GM12865 (cell line): ENCODE measurements at regions not wholly inside any gene's neighbourhood (a gene's known extent, or its start where the extent isn't known, plus 50 kb on each side); places are given as distances from the start of the nearest gene placed in this dataset.

Source experiments
- DNase-seq: peaks from one replicate; pipeline ENCODE4 v3.0.0; 2010; ENCODE audit warnings: low read depth
- H3K4me3 ChIP-seq: 2 replicates; pipeline ENCODE4 v1.5.1; 2011; ENCODE audit warnings: mild to moderate bottlenecking, low read depth, low read length, control low read depth
- TF ChIP-seq, protein P1 (sequence below): IDR thresholded peaks from 2 replicates; pipeline ENCODE4 v1.5.1; 2011; ENCODE audit warnings: low read length, control low read depth, low read depth, inconsistent platforms; ENCODE audit not compliant: insufficient read depth; ENCODE audit errors: missing control alignments

DNA sequence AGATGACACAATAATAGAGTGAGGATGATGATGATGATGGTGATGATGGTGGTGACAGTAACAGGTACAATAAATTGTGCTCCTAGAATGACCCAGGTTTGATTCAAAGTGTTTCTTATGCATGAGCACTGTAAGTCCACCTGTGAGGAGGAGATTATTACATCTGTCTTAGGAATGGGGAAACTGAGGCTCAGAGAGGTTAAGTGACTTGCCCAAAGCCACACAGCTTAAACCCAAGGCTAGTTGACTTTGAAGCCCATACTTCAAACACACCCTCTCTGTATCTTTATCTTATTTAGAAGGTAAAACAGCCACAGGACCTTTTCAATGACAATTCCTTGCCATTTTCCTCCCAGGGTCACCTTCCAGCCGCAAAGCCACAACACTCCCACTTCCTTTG is 88.9 kb downstream of the MIAT start:
- TF ChIP-seq, protein P1, sequence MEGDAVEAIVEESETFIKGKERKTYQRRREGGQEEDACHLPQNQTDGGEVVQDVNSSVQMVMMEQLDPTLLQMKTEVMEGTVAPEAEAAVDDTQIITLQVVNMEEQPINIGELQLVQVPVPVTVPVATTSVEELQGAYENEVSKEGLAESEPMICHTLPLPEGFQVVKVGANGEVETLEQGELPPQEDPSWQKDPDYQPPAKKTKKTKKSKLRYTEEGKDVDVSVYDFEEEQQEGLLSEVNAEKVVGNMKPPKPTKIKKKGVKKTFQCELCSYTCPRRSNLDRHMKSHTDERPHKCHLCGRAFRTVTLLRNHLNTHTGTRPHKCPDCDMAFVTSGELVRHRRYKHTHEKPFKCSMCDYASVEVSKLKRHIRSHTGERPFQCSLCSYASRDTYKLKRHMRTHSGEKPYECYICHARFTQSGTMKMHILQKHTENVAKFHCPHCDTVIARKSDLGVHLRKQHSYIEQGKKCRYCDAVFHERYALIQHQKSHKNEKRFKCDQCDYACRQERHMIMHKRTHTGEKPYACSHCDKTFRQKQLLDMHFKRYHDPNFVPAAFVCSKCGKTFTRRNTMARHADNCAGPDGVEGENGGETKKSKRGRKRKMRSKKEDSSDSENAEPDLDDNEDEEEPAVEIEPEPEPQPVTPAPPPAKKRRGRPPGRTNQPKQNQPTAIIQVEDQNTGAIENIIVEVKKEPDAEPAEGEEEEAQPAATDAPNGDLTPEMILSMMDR = no peak
- no peak overlapping the region for H3K4me3 ChIP-seq
- DNase-seq = no peak

DNA sequence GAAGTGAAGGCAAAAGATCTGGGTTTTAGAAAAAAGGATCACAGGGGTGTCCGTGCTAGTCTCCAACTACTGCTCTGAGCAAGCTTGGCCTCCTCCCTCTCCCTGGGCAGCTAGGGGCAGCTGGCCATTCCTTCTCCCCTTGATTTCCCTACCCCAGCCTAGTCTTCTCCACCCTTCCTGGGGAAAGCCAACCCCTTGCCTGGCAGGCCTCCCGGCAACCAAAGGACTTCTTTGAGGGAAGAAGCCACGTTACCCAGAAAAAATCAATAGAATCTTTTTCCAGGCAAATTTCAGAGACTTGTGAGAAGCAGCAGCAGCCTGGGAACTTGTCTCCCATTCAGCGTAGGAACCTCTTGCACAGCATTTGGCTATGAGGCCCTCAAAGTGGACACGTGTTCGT is 91.5 kb downstream of the MIAT start:
- no peak overlapping the region for H3K4me3 ChIP-seq
- no peak for DNase-seq
- TF ChIP-seq, protein P1 = no peak

DNA sequence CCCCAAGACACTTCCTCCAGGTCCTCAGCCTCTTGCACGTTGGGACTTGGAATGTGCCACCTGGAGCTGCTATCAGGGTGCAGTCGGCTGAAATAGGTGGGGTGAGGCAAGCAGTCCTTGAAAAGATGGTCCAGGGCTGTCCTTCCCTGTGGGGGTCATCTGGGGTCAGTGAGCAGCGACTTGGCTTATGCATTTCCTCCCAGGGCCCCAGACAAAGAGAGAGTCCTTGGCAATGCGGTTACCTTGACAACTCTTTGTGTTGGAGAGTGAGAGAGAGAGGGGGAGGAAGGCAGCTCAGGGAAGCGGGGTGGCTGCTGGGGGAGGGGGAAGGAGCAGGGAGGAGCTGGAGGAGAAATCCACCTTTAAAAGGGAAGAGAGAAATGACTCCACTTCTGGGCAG is 93.8 kb downstream of the MIAT start:
- TF ChIP-seq, protein P1 = no peak
- no peak overlapping the region for H3K4me3 ChIP-seq
- no peak for DNase-seq

DNA sequence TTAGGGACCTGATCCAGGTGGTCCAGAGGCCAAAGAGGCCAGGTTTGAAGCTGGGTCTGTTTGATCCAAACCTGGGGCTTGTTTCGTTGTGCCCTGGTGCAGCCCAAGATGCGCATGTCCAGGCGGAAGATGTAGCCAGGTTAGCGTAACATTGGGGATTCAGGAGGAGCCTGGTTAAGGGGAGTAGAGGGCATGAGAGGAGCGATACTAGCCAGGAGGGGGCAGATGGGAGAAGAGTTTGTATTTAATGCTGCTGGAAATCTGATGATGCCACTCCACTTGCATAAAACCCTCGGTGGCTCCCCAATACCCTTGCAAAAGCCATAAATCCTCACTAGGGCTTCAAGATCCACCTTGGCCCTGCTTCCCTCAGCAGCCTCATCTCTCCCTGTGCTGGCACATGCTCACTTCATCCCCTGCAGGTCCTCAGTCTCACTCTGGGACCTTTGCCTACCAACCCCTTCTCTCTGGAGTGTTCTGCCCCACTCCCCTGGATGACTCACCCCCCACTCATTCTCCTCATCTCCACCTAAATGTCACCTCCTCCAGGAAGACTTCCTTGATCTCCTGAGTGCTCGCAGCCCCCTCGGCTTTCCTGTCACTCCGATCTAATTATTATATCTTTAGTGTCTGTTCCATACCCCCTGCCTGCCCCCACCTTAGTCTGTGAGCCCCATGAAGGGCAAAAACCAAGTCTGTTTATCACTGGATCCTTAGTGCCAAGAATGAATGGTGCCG is 95.9 kb downstream of the MIAT start:
- no peak overlapping the region for H3K4me3 ChIP-seq
- TF ChIP-seq, protein P1 = no peak

DNA sequence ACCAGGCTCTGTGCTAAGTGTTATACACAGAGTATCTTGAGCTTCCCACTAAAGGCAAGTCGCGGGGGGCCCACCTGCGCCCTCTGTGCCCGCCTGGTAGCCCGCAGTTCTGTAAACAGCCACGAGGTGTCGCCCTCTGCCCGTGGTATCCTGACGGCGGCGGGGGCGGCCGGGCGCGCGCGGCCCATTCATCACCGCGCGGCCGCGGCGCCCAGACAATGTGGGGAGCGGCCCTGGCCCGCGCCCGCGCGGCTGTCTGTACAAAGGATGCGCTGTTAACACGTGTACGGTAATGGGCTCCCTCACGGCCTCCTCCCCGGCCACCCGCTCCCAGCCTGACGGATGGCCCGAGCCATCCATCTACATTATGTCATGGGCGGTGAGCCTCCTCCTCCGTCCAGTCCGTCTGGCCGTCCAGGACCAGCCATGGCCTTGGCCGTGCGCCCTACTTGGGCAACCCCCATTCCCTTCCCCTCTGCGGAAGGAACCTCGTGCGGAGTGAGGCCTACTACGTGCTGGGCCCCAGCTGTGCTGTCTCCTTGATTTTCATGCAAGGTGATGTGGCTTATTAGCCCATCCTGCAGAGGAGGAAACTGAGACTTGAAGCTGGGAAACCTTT is 99.4 kb downstream of the MIAT start:
- H3K4me3 ChIP-seq = no peak overlapping the region
- TF ChIP-seq, protein P1 = peak; percentile 76
- peak; percentile 52 for DNase-seq

More for the DNA sequence above, 95.9 kb downstream of the MIAT start:
- DNase-seq = no peak

DNA sequence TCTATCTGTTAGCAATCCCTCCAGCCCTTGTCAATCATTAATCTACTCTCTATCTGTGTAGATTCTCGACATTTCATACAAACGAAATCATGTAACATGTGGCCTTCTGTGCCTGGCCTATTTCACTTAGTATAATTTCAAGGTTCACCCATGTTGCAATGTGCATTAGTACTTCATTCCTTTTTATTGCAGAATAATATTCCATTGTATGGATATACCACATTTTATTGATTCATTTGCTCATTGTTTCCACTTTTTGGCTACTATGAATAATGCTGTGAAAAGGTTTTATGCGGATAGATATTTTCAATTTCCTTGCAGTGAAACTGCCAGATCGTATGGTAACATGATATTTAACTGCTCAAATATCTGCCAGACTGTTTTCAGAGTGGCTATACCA is 100.1 kb downstream of the MIAT start:
- no peak overlapping the region for H3K4me3 ChIP-seq
- DNase-seq = no peak
- TF ChIP-seq, protein P1 = no peak
